ENCODE measurements at regions not wholly inside any gene's neighbourhood (a gene's known extent, or its start where the extent isn't known, plus 50 kb on each side); places are given as distances from the start of the nearest gene placed in this dataset.

- TF ChIP-seq CTCF (IDR thresholded peaks at IDR 0.05; ENCODE audit: low read depth, low read length) (no peak), EZH2phosphoT487 (IDR thresholded peaks at IDR 0.05; ENCODE audit: low read depth) (no peak)
Measured at GRCh38 chr3:34407281-34407680, 608.9 kb downstream of the PDCD6IP start.
